Amniotic stem cell (primary cell): ENCODE measurements at regions not wholly inside any gene's neighbourhood (a gene's known extent, or its start where the extent isn't known, plus 50 kb on each side); places are given as distances from the start of the nearest gene placed in this dataset.
A peak's percentile ranks its signal among the peaks of the same experiment; 100 is the strongest.
"Not testable (repeated sequence)": the region's sequence is repeated elsewhere in the genome, so short reads cannot be mapped to it uniquely, and the experiment has no call there.

Experiments used
- DNase-seq: peaks from one replicate; lab custom pipeline; 2025; lab: John Stamatoyannopoulos, UW

- DNase-seq, result no peak
These were observed 144.5 kb upstream of the FBXO33 start for GRCh38 chr14:39576736-39577135.

- DNase-seq, result no peak
These were observed 144.0 kb upstream of the FBXO33 start for GRCh38 chr14:39576258-39576657.

- DNase-seq, result no peak
These were observed 136.7 kb upstream of the FBXO33 start for GRCh38 chr14:39568809-39569538.

GRCh38 chr14:39566795-39567194, 134.6 kb upstream of the FBXO33 start:
- no peak for DNase-seq

- DNase-seq, result no peak
These were observed 131.1 kb upstream of the FBXO33 start for GRCh38 chr14:39563361-39563760.

- no peak for DNase-seq
These were observed 129.9 kb upstream of the FBXO33 start for GRCh38 chr14:39562175-39562574.

- DNase-seq, result no peak
These were observed 126.3 kb upstream of the FBXO33 start for GRCh38 chr14:39558525-39558924.

GRCh38 chr14:39555749-39556148, 123.5 kb upstream of the FBXO33 start:
- DNase-seq, result no peak

GRCh38 chr14:39554576-39554975, 122.3 kb upstream of the FBXO33 start:
- DNase-seq, result no peak

GRCh38 chr14:39548358-39548757, 116.1 kb upstream of the FBXO33 start:
- no peak for DNase-seq

- DNase-seq, result no peak
These were observed 115.6 kb upstream of the FBXO33 start for GRCh38 chr14:39547845-39548244.

GRCh38 chr14:39505812-39506211, 73.6 kb upstream of the FBXO33 start:
- no peak for DNase-seq

GRCh38 chr14:39500253-39500652, 68.0 kb upstream of the FBXO33 start:
- no peak for DNase-seq

GRCh38 chr14:39499514-39499913, 67.3 kb upstream of the FBXO33 start:
- no peak for DNase-seq

- DNase-seq, result not testable (repeated sequence)
These were observed 65.4 kb upstream of the FBXO33 start for GRCh38 chr14:39497677-39498076.

GRCh38 chr14:39492267-39492666, 60.0 kb upstream of the FBXO33 start:
- peak; percentile 27 for DNase-seq

GRCh38 chr14:39491134-39491571, 58.9 kb upstream of the FBXO33 start:
- no peak for DNase-seq

- DNase-seq, result no peak
These were observed 56.4 kb upstream of the FBXO33 start for GRCh38 chr14:39488600-39488999.

GRCh38 chr14:39483682-39484081, 51.4 kb upstream of the FBXO33 start:
- no peak for DNase-seq
